H1 (cell line): ENCODE measurements at regions not wholly inside any gene's neighbourhood (a gene's known extent, or its start where the extent isn't known, plus 50 kb on each side); places are given as distances from the start of the nearest gene placed in this dataset.

ENCODE experiments used
- CTCF ChIA-PET: fragments of 300-600 bp; sonication (Branson Sonifier 250); formaldehyde crosslinking; loops from one replicate; lab custom pipeline; 2021; ENCODE audit not compliant: partially characterized antibody; lab: Charles Lee
- POLR2A ChIA-PET: fragments of 300-600 bp; sonication (Branson Sonifier 250); formaldehyde crosslinking; loops from one replicate; lab custom pipeline; 2021; ENCODE audit warnings: inconsistent platforms; ENCODE audit not compliant: partially characterized antibody; lab: Charles Lee
- DNase-seq, 2 experiments: peaks; one replicate each; pipeline versions ENCODE4 v3.0.0 to v3.0.0-alpha.2; 2010 to 2022; ENCODE audit warnings: low spot score in 2 of 2, low read depth in 1 of 2, mixed read lengths in 1 of 2
- FAIRE-seq: peaks from 2 replicates; lab custom pipeline; 2011; peaks lifted over from hg19 to GRCh38; lab: Jason Lieb, UNC
- H2AFZ ChIP-seq: 2 replicates; pipeline ENCODE4 v1.8.1; 2012; ENCODE audit warnings: low read length, inconsistent platforms
- H2AK5ac ChIP-seq: 2 replicates; pipeline ENCODE4 v1.6.1; 2013; ENCODE audit warnings: low read depth, low read length
- H2BK120ac ChIP-seq: replicated peaks from 2 replicates; pipeline ENCODE3; 2013; ENCODE audit warnings: low read depth, low read length, inconsistent platforms
- H2BK12ac ChIP-seq: 2 replicates; pipeline ENCODE4 v1.6.1; 2013; ENCODE audit warnings: low read depth, low read length
- H2BK15ac ChIP-seq: 2 replicates; pipeline ENCODE4 v1.6.1; 2013; ENCODE audit warnings: low read length
- H2BK20ac ChIP-seq: 2 replicates; pipeline ENCODE4 v1.6.1; 2013; ENCODE audit warnings: low read length
- H2BK5ac ChIP-seq: 2 replicates; pipeline ENCODE4 v1.6.1; 2013; ENCODE audit warnings: low read depth, low read length
- H3K14ac ChIP-seq: 2 replicates; pipeline ENCODE4 v1.6.1; 2013; ENCODE audit warnings: inconsistent platforms; ENCODE audit not compliant: insufficient read length
- H3K18ac ChIP-seq: 2 replicates; pipeline ENCODE4 v1.6.1; 2013; ENCODE audit warnings: low read length; ENCODE audit errors: extremely low read depth
- H3K23ac ChIP-seq: 2 replicates; pipeline ENCODE4 v1.6.1; 2013; ENCODE audit warnings: inconsistent platforms; ENCODE audit not compliant: insufficient read length
- H3K23me2 ChIP-seq: 2 replicates; pipeline ENCODE4 v1.6.1; 2013; ENCODE audit warnings: low read depth, low read length
- H3K27ac ChIP-seq: 2 replicates; pipeline ENCODE4 v1.6.1; 2011; ENCODE audit warnings: low read depth, low read length, inconsistent platforms
- H3K27me3 ChIP-seq, 4 experiments: replicated peaks in 1 of 4; 1 replicate in 1 of 4; 2 replicates in 3 of 4; pipeline versions ENCODE4 v1.6.1 to v1.8.1; 2011 to 2013; ENCODE audit warnings: low read length in 3 of 4, mild to moderate bottlenecking in 3 of 4, inconsistent platforms in 2 of 4, mixed read lengths in 2 of 4, moderate library complexity in 1 of 4; ENCODE audit not compliant: control insufficient read depth in 3 of 4, insufficient read depth in 3 of 4; ENCODE audit errors: extremely low read depth in 1 of 4
- H3K36me3 ChIP-seq, 4 experiments: 2 replicates each; pipeline versions ENCODE4 v1.6.1 to v1.8.1; 2011 to 2013; ENCODE audit warnings: mild to moderate bottlenecking in 4 of 4, low read length in 3 of 4, moderate library complexity in 2 of 4, control low read depth in 1 of 4, inconsistent platforms in 1 of 4; ENCODE audit not compliant: insufficient read depth in 4 of 4, control insufficient read depth in 2 of 4
- H3K4ac ChIP-seq: replicated peaks from 2 replicates; pipeline ENCODE3; 2013; ENCODE audit warnings: low read length, low read depth, mixed read lengths, inconsistent platforms; ENCODE audit not compliant: insufficient read length
- H3K4me1 ChIP-seq, 4 experiments: replicated peaks in 1 of 4; 1 replicate in 1 of 4; 2 replicates in 3 of 4; pipeline versions ENCODE4 v1.6.1 to v1.8.1; 2011 to 2013; ENCODE audit warnings: low read length in 3 of 4, inconsistent platforms in 2 of 4, mixed read lengths in 1 of 4; ENCODE audit not compliant: insufficient read depth in 4 of 4, control insufficient read depth in 3 of 4
- H3K4me2 ChIP-seq, 2 experiments: 2 replicates each; pipeline versions ENCODE4 v1.6.1 to v1.8.1; 2011 to 2013; ENCODE audit warnings: low read depth in 2 of 2, low read length in 2 of 2, control low read depth in 1 of 2, inconsistent platforms in 1 of 2, mild to moderate bottlenecking in 1 of 2; ENCODE audit not compliant: insufficient read depth in 1 of 2
- H3K4me3 ChIP-seq, 4 experiments: fragments of 200-600, 300-600 bp in 1 of 4; sonication (generic), shearing (Covaris generic), sonication (Bioruptor Twin) in 1 of 4; 2 replicates each; pipeline versions ENCODE4 v1.5.1 to v1.8.1; 2011 to 2016; ENCODE audit warnings: low read length in 4 of 4, low read depth in 3 of 4, control low read depth in 2 of 4, inconsistent platforms in 2 of 4, mild to moderate bottlenecking in 2 of 4, mixed read lengths in 1 of 4, moderate library complexity in 1 of 4; ENCODE audit not compliant: insufficient read depth in 2 of 4; ENCODE audit errors: extremely low read depth in 1 of 4
- H3K56ac ChIP-seq: replicated peaks from 2 replicates; pipeline ENCODE3; 2013; ENCODE audit warnings: low read depth, mild to moderate bottlenecking, mixed read lengths, low read length, inconsistent platforms; ENCODE audit not compliant: insufficient read length
- H3K79me1 ChIP-seq: 2 replicates; pipeline ENCODE4 v1.6.1; 2013; ENCODE audit warnings: low read depth, low read length, control low read depth
- H3K79me2 ChIP-seq, 2 experiments: 2 replicates each; pipeline versions ENCODE4 v1.6.1 to v1.8.1; 2012 to 2013; ENCODE audit warnings: low read length in 2 of 2, mild to moderate bottlenecking in 2 of 2, inconsistent platforms in 1 of 2; ENCODE audit not compliant: insufficient read depth in 2 of 2, control insufficient read depth in 1 of 2
- H3K9ac ChIP-seq, 4 experiments: replicated peaks in 1 of 4; 1 replicate in 1 of 4; 2 replicates in 3 of 4; pipeline versions ENCODE4 v1.6.1 to v1.8.1; 2011 to 2013; ENCODE audit warnings: low read depth in 3 of 4, low read length in 3 of 4, control low read depth in 2 of 4, mild to moderate bottlenecking in 2 of 4, moderate library complexity in 2 of 4, inconsistent platforms in 1 of 4; ENCODE audit errors: extremely low read depth in 1 of 4
- H3K9me3 ChIP-seq, 2 experiments: 2 replicates each; pipeline versions ENCODE4 v1.6.1 to v1.8.1; 2012 to 2013; ENCODE audit warnings: mild to moderate bottlenecking in 2 of 2, moderate library complexity in 2 of 2, control low read depth in 1 of 2, inconsistent platforms in 1 of 2, low read depth in 1 of 2, low read length in 1 of 2, mixed read lengths in 1 of 2; ENCODE audit not compliant: insufficient read depth in 2 of 2
- H4K20me1 ChIP-seq, 2 experiments: replicated peaks in 1 of 2; 2 replicates each; pipeline versions ENCODE3 to v1.8.1; 2011 to 2013; ENCODE audit warnings: inconsistent platforms in 2 of 2, low read length in 2 of 2, mild to moderate bottlenecking in 1 of 2; ENCODE audit not compliant: insufficient read depth in 2 of 2, control insufficient read depth in 1 of 2
- H4K5ac ChIP-seq: 2 replicates; pipeline ENCODE4 v1.6.1; 2013; ENCODE audit warnings: low read length, low read depth, mixed read lengths, inconsistent platforms; ENCODE audit not compliant: insufficient read length
- H4K8ac ChIP-seq: 2 replicates; pipeline ENCODE4 v1.8.0; 2013; ENCODE audit warnings: mild to moderate bottlenecking, moderate library complexity, low read length, inconsistent platforms; ENCODE audit not compliant: insufficient read depth; ENCODE audit errors: extremely low read depth
- H4K91ac ChIP-seq: replicated peaks from 2 replicates; pipeline ENCODE3; 2013; ENCODE audit warnings: low read length, mixed read lengths, inconsistent platforms; ENCODE audit not compliant: insufficient read length
- ATF2 ChIP-seq: IDR thresholded peaks from 2 replicates; pipeline ENCODE4 v1.6.1; 2012; ENCODE audit warnings: low read length, inconsistent platforms
- ATF3 ChIP-seq: IDR thresholded peaks from 2 replicates; pipeline ENCODE4 v1.6.1; 2011; ENCODE audit warnings: low read depth, mild to moderate bottlenecking, low read length; ENCODE audit not compliant: insufficient read depth
- KDM4A ChIP-seq: IDR thresholded peaks from one replicate; pipeline ENCODE4 v1.7.1; 2012; ENCODE audit warnings: low read depth, mild to moderate bottlenecking, moderate library complexity, low read length, inconsistent platforms; ENCODE audit not compliant: severe bottlenecking
- MAFK ChIP-seq: IDR thresholded peaks from 2 replicates; pipeline ENCODE4 v1.6.1; 2012; ENCODE audit warnings: low read depth, mild to moderate bottlenecking, improper control_type of control experiment, low read length
- MAX ChIP-seq: IDR thresholded peaks from 2 replicates; pipeline ENCODE4 v1.6.1; 2012; ENCODE audit warnings: inconsistent platforms
- USF2 ChIP-seq: IDR thresholded peaks from 2 replicates; pipeline ENCODE4 v1.6.1; 2011; ENCODE audit warnings: low read length, improper control_type of control experiment
- WGBS, 2 experiments: shearing (Covaris generic) in 1 of 2; methylation state at CpG; one replicate each; pipeline versions ENCODE4 v1.1.6 to v1.1.7; 2013 to 2015; ENCODE audit warnings: low lambda C conversion rate in 2 of 2, mixed read lengths in 2 of 2, inconsistent platforms in 1 of 2, low coverage in 1 of 2, missing lambda C conversion rate in 1 of 2; ENCODE audit not compliant: insufficient replicate concordance in 2 of 2, insufficient coverage in 1 of 2, insufficient read length in 1 of 2; ENCODE audit errors: extremely low coverage in 1 of 2, missing lambda C conversion rate in 1 of 2; 5-methylcytosine and 5-hydroxymethylcytosine counted together
- TF ChIP-seq, protein P1 (sequence below): IDR thresholded peaks from 2 replicates; pipeline ENCODE4 v1.6.1; 2012; ENCODE audit warnings: inconsistent platforms

DNA sequence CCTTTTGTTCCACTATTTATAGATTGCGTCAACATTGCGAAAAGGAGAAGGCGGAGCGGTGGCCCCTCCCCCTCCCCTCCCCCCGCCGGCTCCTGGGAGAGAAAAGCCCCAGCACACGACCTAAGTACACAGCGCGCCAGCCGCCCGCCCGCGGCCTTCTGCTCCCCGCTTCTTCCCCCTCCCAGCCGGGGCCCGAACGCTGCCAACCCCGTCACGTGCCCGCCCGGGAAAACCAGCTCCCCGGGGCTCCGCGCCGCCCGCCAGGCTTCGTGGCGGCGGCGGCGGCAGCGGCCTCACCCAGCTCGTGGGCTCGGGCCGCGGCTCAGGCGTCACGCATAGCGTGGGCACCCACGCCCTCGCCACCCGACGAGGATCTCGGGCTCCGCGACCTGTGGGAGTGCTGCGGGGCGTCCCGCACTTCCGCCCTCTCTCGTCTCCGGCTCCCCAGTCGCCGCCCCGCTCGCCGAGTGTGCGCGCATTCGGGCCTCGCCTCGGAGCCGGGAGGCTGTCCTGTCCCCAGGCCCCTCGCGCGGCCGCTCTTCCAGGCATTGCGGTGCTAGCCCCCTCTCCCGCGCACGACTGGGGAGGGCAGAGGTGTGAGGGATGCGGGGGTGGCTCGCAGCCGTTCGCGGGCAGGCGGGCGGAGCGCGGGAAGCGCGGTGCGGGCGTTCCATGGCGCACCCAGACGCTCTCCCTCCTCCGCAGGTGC is 110.5 kb downstream of the KCNRG start:
- Histone ChIP-seq H3K4me3 (peak overlapping the region; percentile 70 to 85 (median 72)), H3K4me2 (peak overlapping the region; percentile 82 to 98), H3K27ac (no peak overlapping the region), H3K9me3 (no peaks in the 10 kb centered on the region), H2BK12ac (no peak overlapping the region; the same call in 1 of the 2 replicates), H4K8ac (peak overlapping the region; percentile 89), H4K5ac (no peak overlapping the region), H3K23ac (no peak overlapping the region), H3K18ac (peak overlapping the region; percentile 78), H2AFZ (no peak overlapping the region), H3K36me3 (no peaks in the 10 kb centered on the region), H4K20me1 (peaks cover 12% of the 10 kb centered on the region in 2 experiments), H3K79me1 (no peaks in the 10 kb centered on the region), H3K56ac (no peak overlapping the region), H3K4ac (no peak overlapping the region), H2AK5ac (no peak overlapping the region), H3K27me3 (peaks cover 50 to 83% (median 79%) of the 10 kb centered on the region in 4 experiments), H3K23me2 (peaks cover 29% of the 10 kb centered on the region), H4K91ac (no peak overlapping the region), H3K4me1 (peaks cover 8 to 38% (median 27%) of the 10 kb centered on the region in 4 experiments), H2BK120ac (no peak overlapping the region), H2BK5ac (no peak overlapping the region), H2BK15ac (peak overlapping the region; percentile 33; the same call in 1 of the 2 replicates), H3K79me2 (no peaks in the 10 kb centered on the region), H3K14ac (no peak overlapping the region), H3K9ac (no peak overlapping the region), H2BK20ac (no peak overlapping the region)
- POLR2A ChIA-PET = interaction anchor here (0.6 to 6.9 kb wide), 9 partner anchors 8 to 668 kb away, joined by 3 to 52 read pairs (median 7); partner anchors contain the start of gene TRIM13
- FAIRE-seq (no peak), DNase-seq (peak in 1 of 2 experiments; percentile 78)
- CTCF ChIA-PET = interaction anchor here (0.6 to 2.8 kb wide), 9 partner anchors 40 to 675 kb away, joined by 3 to 13 read pairs (median 5); no protein-coding TSS in a partner anchor
- WGBS, 2 experiments = 1% methylated on average over 39 of the region's 87 CpGs; no CpG with 5 or more reads in 1 of the 2 experiments
- TF ChIP-seq ATF2 (no peak), USF2 (peak; percentile 72), KDM4A (peak; percentile 96), ATF3 (0 out of 2 replicates have a peak, but pooled peaks have one; percentile 7), MAFK (no peak), MAX (0 out of 2 replicates have a peak, but pooled peaks have one; percentile 74)
- TF ChIP-seq, protein P1, sequence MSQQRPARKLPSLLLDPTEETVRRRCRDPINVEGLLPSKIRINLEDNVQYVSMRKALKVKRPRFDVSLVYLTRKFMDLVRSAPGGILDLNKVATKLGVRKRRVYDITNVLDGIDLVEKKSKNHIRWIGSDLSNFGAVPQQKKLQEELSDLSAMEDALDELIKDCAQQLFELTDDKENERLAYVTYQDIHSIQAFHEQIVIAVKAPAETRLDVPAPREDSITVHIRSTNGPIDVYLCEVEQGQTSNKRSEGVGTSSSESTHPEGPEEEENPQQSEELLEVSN = peak; percentile 84
